NCI-H82 treated with DMSO at 0.1 percent for 48 hours (cell line): ENCODE measurements at regions not wholly inside any gene's neighbourhood (a gene's known extent, or its start where the extent isn't known, plus 50 kb on each side); places are given as distances from the start of the nearest gene placed in this dataset.
"Not testable (repeated sequence)": the region's sequence is repeated elsewhere in the genome, so short reads cannot be mapped to it uniquely, and the experiment has no call there.

Experiments used
- DNase-seq: peaks from one replicate; lab custom pipeline; 2025; ENCODE audit not compliant: unreplicated experiment; lab: John Stamatoyannopoulos, UW

- DNase-seq, result no peak
These were observed 341.0 kb downstream of the KCNJ2 start for GRCh38 chr17:70510288-70510687.

GRCh38 chr17:70517816-70518215 is 348.5 kb downstream of the KCNJ2 start:
- no peak for DNase-seq

- no peak for DNase-seq
These were observed 350.0 kb downstream of the KCNJ2 start for GRCh38 chr17:70519300-70519699.

GRCh38 chr17:70520447-70520846 is 351.1 kb downstream of the KCNJ2 start:
- DNase-seq, result no peak

GRCh38 chr17:70520956-70521355 is 351.6 kb downstream of the KCNJ2 start:
- DNase-seq, result no peak

DNA sequence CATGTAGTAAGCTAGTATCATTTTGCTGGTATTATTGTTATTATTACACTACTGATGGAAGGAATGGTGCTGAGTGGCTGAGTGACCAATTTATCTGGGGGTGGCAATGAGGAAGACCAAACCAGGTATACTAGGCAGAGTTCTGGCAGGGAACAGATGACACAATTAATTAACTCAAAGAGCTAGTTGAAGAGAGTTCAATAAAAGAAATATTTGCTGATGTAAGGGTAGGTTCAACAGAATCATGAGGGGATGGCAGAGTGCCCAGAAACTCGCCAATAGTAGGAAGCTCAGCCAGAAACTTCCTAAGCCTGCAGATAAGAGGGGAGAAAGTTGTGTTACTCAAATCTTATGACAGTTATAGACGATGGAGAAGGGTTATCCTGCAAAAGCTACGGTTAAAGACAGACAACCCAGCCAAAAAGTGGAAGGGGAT is 352.5 kb downstream of the KCNJ2 start:
- no peak for DNase-seq

- no peak for DNase-seq
These were observed 354.1 kb downstream of the KCNJ2 start for GRCh38 chr17:70523426-70523825.

DNA sequence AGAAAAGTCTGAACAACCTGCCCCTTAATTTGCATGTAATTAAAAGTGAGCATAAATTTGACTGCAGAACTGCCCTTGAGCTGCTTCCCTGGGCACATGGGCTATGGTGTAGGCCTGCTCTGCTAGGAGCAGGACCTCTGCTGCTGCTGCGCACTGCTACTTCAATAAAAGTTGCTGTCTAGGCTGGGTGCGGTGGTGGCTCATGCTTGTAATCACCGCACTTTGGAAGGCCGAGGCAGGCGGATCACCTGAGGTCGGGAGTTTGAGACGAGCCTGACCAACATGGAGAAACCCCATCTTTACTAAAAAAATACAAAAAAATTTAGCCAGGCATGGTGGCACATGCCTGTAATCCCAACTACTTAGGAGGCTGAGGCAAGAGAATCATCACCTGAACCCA is 355.7 kb downstream of the KCNJ2 start:
- DNase-seq, result not testable (repeated sequence)

DNA sequence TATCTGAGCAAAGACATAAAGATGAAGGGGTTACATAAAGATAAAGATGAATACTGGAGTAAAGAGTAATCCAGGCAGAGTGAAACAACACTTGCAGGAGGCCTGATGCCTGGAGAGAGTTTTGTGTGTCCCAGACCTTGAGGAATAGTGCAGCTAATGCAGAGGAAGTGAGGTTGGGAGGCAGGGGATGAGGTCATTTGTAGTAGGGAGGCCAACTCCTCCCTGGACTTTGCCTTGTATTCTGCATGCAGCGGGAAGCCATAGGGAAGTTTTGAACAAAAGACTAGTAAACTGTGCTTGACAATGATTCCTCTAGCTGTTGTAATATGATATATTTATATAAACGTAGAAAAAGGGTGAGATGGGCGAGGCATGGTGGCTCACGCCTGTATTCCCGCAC is 356.6 kb downstream of the KCNJ2 start:
- no peak for DNase-seq

DNA sequence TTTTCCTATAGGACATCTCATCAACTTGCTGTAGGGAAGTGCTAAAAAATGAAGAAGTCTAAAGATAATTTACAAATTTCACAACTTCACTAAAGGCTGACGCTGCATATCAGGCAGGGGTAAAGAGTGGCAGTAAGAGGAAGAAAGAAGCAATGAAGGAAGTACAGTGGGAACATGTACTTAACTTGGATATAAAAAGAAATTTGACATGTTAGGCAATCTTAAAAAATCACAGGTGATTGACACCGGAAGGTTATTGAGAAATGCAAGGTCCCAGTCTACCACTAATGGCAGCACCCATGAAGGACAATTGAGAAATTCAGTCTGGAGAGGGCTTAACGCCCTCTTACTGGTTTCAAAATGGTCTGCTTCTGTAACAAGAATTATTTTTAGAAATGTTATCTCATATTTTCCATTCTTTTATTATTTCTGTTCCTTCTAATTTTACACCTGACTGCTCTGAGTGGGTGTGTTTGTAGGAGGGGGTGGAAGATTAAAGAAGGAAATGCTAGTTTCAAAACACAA is 358.1 kb downstream of the KCNJ2 start:
- no peak for DNase-seq

GRCh38 chr17:70533427-70533826 is 364.1 kb downstream of the KCNJ2 start:
- no peak for DNase-seq

DNA sequence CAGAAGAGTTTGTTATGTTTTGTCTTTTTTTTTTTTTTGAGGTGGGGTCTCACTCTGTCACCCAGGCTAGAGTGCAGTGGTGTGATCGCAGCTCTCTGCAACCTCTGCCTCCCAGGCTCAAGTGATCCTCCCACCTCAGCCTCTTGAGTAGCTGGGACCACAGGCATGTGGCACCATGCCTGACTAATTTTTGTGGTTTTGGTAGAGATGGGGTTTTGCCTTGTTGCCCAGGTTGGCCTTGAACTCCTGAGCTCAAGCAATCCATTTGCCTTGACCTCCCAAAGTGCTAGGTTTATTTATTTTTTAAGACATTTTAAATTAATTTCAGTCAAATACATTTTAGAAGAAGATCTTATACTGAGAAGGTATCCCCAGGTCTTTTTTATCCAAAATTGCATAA is 366.7 kb downstream of the KCNJ2 start:
- DNase-seq, result no peak

DNA sequence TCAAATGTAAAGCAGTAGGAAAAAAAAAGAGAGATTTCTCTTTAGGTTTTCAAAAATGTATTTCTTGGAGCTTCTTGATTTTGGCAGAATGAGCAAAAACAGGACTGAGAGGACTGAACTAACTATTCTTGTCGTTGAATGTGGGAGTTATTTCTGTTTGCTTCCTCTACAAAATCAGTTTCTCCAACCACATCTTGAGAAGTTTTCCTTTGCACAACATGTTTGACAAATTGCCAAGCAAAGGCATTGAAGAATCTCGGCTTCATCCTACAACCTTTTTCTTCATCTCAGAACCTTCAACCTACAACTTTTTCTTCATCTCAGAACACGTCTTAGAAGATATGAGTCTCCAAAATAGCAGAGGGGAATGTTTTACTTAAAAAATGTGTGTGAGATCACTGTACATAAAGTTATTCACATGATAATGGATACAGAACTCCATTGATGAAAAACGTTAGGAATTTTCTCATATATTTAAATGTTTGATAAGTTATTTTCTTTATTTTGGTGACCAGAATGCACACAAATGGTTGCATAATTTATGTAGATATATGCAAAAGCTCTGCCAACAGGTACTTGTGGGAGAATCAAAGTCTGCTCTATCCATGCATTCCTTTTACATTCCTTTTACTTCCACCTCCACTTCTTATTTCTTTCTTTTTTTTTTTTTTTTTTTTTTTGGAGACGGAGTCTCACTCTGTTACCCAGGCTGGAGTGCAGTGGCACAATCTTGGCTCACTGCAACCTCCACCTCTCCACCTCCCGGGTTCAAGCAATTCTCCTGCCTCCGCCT is 370.0 kb downstream of the KCNJ2 start:
- no peak for DNase-seq

DNA sequence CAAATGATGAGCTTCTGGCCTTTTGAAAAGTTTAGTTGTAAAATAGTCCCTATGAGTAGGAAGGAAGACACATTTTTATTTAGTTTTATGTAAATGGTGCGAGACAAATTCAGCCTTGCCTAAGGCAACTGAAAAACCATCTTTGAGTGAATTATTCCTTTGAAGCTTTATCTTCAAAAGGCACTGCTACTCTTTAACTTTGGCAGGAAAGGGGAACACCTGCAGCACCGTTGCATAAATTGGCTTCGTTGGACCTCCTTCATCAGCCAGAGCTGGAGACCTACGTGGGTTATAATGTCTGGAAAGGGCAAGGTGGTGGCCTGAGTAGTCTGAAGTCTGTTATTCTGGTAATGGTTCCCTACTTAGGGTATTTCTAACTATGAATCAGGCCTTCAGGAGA is 373.5 kb downstream of the KCNJ2 start:
- DNase-seq, result no peak

GRCh38 chr17:70544317-70544716 is 375.0 kb downstream of the KCNJ2 start:
- DNase-seq, result no peak

DNA sequence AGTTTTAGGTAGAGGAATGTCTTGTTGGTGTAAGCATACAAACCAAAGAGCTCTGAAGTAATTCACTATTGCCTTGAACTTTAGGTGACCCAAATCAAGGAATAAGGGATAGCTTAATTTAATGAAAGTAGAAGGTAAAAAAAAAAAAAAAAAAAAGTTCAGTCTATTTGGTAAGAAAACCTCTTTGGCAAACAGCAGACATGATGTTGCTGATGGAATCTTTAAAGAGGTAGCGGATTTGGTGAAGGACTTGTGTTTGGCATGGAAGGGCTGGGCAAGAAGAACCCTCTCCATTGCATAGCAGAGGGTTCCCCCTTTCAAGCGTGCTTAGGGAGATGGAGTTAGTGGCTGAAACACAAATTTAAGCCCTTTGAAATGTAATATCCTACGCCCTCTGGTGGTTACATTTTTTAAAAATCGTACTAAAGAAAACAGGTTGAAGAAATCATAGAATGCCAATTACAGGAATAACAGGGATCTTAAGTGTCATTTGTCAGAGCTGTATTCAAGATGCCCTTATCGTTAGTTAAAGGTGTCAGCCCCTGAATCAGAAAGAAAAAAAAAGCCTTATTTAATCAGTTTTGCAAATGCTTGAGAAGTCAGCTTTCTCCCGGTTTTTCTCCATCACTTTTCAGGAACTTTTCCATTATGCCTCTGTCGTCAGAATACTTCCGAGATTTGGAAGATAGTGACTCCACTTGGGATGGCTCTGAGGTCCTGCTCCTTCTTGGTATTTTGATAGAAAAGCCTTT is 383.1 kb downstream of the KCNJ2 start:
- peak; percentile 78 for DNase-seq

- DNase-seq, result no peak
These were observed 383.6 kb downstream of the KCNJ2 start for GRCh38 chr17:70552982-70553334.

GRCh38 chr17:70555723-70556122 is 386.4 kb downstream of the KCNJ2 start:
- DNase-seq, result no peak

DNA sequence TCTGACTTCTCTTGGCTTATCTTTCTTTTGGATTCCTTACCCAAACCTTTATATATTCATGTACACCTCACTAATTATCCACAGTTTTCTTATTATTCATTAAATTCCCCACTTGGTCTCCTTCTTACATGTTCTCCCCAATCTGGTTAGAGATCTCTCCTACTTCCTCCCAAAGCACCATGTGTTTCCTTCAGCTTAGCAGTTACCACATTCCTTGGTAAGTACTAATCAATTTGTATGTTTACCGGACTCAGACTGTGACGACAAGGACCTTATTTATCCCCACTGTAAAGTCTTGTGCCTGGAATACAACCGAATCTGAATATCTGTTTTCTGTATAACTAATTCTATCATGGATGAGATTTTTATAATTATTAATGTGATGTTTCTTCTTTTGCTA is 389.5 kb downstream of the KCNJ2 start:
- no peak for DNase-seq

DNA sequence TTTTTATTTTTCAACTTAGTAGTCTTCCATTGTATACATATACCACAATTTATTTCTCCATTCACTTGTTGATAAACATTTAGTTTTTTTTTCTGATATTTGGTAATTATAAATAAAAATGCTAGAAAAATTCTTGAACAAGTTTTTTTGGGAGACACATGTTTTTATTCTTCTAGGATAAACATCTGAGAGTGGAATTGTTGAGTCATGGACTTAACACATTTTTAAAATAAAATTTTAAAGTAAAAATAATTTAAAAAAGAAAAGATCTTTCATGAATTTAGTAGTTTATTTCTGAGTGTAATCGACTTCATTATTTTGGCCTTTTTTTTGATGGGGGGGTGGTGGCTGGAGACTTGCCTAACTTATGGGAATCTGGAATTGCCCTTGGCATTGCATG is 391.1 kb downstream of the KCNJ2 start:
- no peak for DNase-seq

- DNase-seq, result no peak
These were observed 392.8 kb downstream of the KCNJ2 start for GRCh38 chr17:70562137-70562536.

GRCh38 chr17:70563281-70563820 is 394.0 kb downstream of the KCNJ2 start:
- peak; percentile 100 for DNase-seq
